ENCODE measurements at regions not wholly inside any gene's neighbourhood (a gene's known extent, or its start where the extent isn't known, plus 50 kb on each side); places are given as distances from the start of the nearest gene placed in this dataset.

GRCh38 chr22:48782326-48782725, 1045.3 kb downstream of the BRD1 start:
- intact Hi-C loops (cut with DNase I) = no loop called here
- H3K27ac ChIP-seq = no peak overlapping the region
- WGBS, 2 donors = 90 to 92% methylated on average over 10 of the region's 10 CpGs
- TF ChIP-seq EP300 (IDR thresholded peaks at IDR 0.05) = no peak
- no peak for TF ChIP-seq POLR2A (IDR thresholded peaks at IDR 0.05)
- TF ChIP-seq POLR2AphosphoS5 (IDR thresholded peaks at IDR 0.05) = no peak
- TF ChIP-seq CTCF (IDR thresholded peaks at IDR 0.05) = no peak
- no peaks in the 10 kb centered on the region for H3K4me1 ChIP-seq
- no peaks in the 10 kb centered on the region for H3K36me3 ChIP-seq
- peaks cover 0 to 5% (median 0%) of the 10 kb centered on the region in 3 donors for H3K27me3 ChIP-seq
- DNase-seq = no peak
- peaks cover 0 to 3% (median 0%) of the 10 kb centered on the region in 4 donors for H3K9me3 ChIP-seq
- no peak overlapping the region for H3K4me3 ChIP-seq

DNA sequence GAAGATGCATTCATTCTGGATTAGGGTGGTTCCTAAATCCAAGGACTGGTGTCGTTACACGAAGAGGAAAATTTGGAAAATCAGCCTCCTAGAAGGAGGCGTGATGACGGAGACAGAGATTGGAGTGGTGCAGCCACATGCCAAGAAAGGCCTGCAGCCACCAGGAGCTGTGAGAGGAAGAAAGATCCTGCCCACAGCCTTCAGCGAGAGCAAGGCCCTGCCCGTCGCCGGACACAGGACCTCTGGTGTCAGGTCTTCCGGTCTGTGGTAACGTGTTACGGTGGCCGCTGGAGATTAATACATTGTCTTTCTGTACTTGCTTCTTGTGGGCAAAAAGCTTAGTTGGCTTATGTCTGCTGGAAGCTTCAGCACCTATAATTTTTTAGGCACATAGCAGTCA, 1045.8 kb downstream of the BRD1 start:
- peak; percentile 21 for DNase-seq
- peaks cover 0 to 5% (median 0%) of the 10 kb centered on the region in 3 donors for H3K27me3 ChIP-seq
- 94 to 97% methylated on average over 12 of the region's 12 CpGs for WGBS, 2 donors

GRCh38 chr22:48781391-48781790, 1046.3 kb downstream of the BRD1 start:
- peak; percentile 52 for DNase-seq

More for the DNA sequence above, 1045.8 kb downstream of the BRD1 start:
- Histone ChIP-seq H3K36me3 (no peaks in the 10 kb centered on the region), H3K9me3 (peaks cover 0 to 3% (median 1%) of the 10 kb centered on the region in 4 donors), H3K4me3 (no peak overlapping the region), H3K27ac (no peak overlapping the region), H3K4me1 (no peaks in the 10 kb centered on the region)
- intact Hi-C loops (cut with DNase I) = no loop called here
- TF ChIP-seq CTCF (IDR thresholded peaks at IDR 0.05) (no peak), POLR2AphosphoS5 (IDR thresholded peaks at IDR 0.05) (no peak), POLR2A (IDR thresholded peaks at IDR 0.05) (no peak), EP300 (IDR thresholded peaks at IDR 0.05) (no peak)

DNA sequence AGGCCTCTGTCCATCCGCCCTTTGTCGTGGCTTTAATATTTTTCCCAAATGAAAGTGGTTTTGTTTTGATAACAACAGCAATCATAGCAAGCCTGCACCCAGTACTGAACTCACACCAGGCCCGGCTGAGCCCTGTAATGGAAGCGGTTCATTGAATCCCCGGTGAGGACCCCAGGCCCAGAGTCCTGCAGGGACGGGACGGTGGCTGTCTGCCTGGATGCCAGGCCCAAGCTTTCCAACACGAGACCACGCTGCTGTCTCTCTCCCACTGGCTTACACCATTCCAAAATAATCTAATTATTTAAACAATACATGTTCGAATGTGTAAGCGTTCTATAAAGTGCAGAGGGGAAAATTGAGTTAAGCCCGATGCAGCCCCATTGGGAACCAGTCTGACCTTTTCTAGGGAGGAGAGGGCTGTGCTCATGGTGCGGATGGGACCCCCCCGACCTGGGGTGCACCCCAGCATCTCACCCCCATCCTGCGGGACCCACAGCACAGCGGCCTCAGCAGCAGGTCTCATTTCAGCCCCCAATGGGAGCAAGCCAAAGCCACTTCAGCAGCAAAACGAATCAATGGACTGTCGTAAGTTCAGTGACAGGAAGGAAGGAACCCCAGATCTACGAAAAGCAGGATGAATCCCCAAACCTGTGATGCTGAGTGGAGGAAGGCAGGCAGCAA, 1046.9 kb downstream of the BRD1 start:
- Histone ChIP-seq H3K27me3 (peaks cover 0 to 5% (median 0%) of the 10 kb centered on the region in 3 donors), H3K9me3 (peaks cover 0 to 10% (median 6%) of the 10 kb centered on the region in 4 donors), H3K36me3 (no peaks in the 10 kb centered on the region), H3K4me3 (no peak overlapping the region), H3K4me1 (no peaks in the 10 kb centered on the region), H3K27ac (no peak overlapping the region)
- TF ChIP-seq CTCF (IDR thresholded peaks at IDR 0.05) (no peak), EP300 (IDR thresholded peaks at IDR 0.05) (no peak), POLR2AphosphoS5 (IDR thresholded peaks at IDR 0.05) (no peak), POLR2A (IDR thresholded peaks at IDR 0.05) (no peak)
- peak; percentile 42 for DNase-seq
- WGBS, 2 donors = 82% methylated on average over 19 of the region's 19 CpGs
- intact Hi-C loops (cut with DNase I) = no loop called here

More at GRCh38 chr22:48781391-48781790, 1046.3 kb downstream of the BRD1 start:
- WGBS, 2 donors = 84 to 92% methylated on average over 14 of the region's 14 CpGs
- Histone ChIP-seq H3K27ac (no peak overlapping the region), H3K4me1 (no peaks in the 10 kb centered on the region), H3K36me3 (no peaks in the 10 kb centered on the region), H3K9me3 (peaks cover 0 to 7% (median 2%) of the 10 kb centered on the region in 4 donors), H3K4me3 (no peak overlapping the region), H3K27me3 (peaks cover 0 to 5% (median 0%) of the 10 kb centered on the region in 3 donors)
- TF ChIP-seq EP300 (IDR thresholded peaks at IDR 0.05) (no peak), CTCF (IDR thresholded peaks at IDR 0.05) (no peak), POLR2A (IDR thresholded peaks at IDR 0.05) (no peak), POLR2AphosphoS5 (IDR thresholded peaks at IDR 0.05) (no peak)
- intact Hi-C loops (cut with DNase I) = no loop called here
